SK-N-MC (cell line): ENCODE measurements at regions not wholly inside any gene's neighbourhood (a gene's known extent, or its start where the extent isn't known, plus 50 kb on each side); places are given as distances from the start of the nearest gene placed in this dataset.

Source experiments
- EZH2 ChIP-seq: fragments of 200-600 bp; sonication (generic); IDR thresholded peaks from one replicate; pipeline ENCODE4 v1.6.1; 2017; ENCODE audit warnings: antibody characterized with exemption
- FOXP2 ChIP-seq: optimal IDR thresholded peaks from 2 replicates; pipeline ENCODE3; 2011; ENCODE audit warnings: mild to moderate bottlenecking, moderate library complexity; ENCODE audit not compliant: insufficient read depth; ENCODE audit errors: extremely low read length, control extremely low read depth
- POLR2AphosphoS5 ChIP-seq: IDR thresholded peaks from 2 replicates; pipeline ENCODE4 v1.6.1; 2012; ENCODE audit warnings: mild to moderate bottlenecking, low read depth, low read length, borderline replicate concordance

GRCh38 chr6:68043122-68043398, 592.0 kb upstream of the ADGRB3 start:
- no peak for TF ChIP-seq POLR2AphosphoS5
- TF ChIP-seq EZH2: no peak
- no peak for TF ChIP-seq FOXP2
